Muscle of leg (tissue), 3 donors: ENCODE measurements at regions not wholly inside any gene's neighbourhood (a gene's known extent, or its start where the extent isn't known, plus 50 kb on each side); places are given as distances from the start of the nearest gene placed in this dataset.
"Not testable (repeated sequence)": the region's sequence is repeated elsewhere in the genome, so short reads cannot be mapped to it uniquely, and the experiment has no call there.

Experiments
- DNase-seq: peaks from one replicate; pipeline ENCODE4 v3.0.0; 2013
- H3K27ac ChIP-seq: one replicate; pipeline ENCODE4 v1.5.1; 2013; ENCODE audit warnings: mild to moderate bottlenecking, low read length, control low read depth
- H3K27me3 ChIP-seq: one replicate; pipeline ENCODE4 v1.6.1; 2013; ENCODE audit warnings: low read length; ENCODE audit not compliant: control insufficient read depth, insufficient read depth
- H3K36me3 ChIP-seq: one replicate; pipeline ENCODE4 v1.6.1; 2013; ENCODE audit warnings: low read length; ENCODE audit not compliant: control insufficient read depth, insufficient read depth
- H3K4me1 ChIP-seq: one replicate; pipeline ENCODE4 v1.6.1; 2013; ENCODE audit warnings: low read length; ENCODE audit not compliant: control insufficient read depth, insufficient read depth
- H3K4me3 ChIP-seq: one replicate; pipeline ENCODE4 v1.5.1; 2013; ENCODE audit warnings: low read length, control low read depth
- H3K9me3 ChIP-seq: replicated peaks from 2 replicates; pipeline ENCODE4 v1.6.1; 2013; ENCODE audit warnings: low read depth, low read length; ENCODE audit not compliant: control insufficient read depth
- WGBS: methylation state at CpG from one replicate; pipeline ENCODE4 v1.1.5; 2013; ENCODE audit warnings: missing lambda C conversion rate; ENCODE audit not compliant: insufficient coverage; 5-methylcytosine and 5-hydroxymethylcytosine counted together

GRCh38 chr6:94196891-94197290, 777.5 kb upstream of the EPHA7 start:
- Histone ChIP-seq H3K4me1 (no peaks in the 10 kb centered on the region), H3K36me3 (no peaks in the 10 kb centered on the region), H3K27ac (no peak overlapping the region), H3K9me3 (no peaks in the 10 kb centered on the region), H3K4me3 (no peak overlapping the region), H3K27me3 (no peaks in the 10 kb centered on the region)
- no peak for DNase-seq
- 80% methylated on average over 4 of the region's 5 CpGs for WGBS

- H3K4me3 ChIP-seq: no peak overlapping the region
- H3K27me3 ChIP-seq: no peaks in the 10 kb centered on the region
- no peak for DNase-seq
- no CpG with 5 or more reads among the region's 2 CpGs for WGBS
- H3K9me3 ChIP-seq: peaks cover under 1% of the 10 kb centered on the region
- no peak overlapping the region for H3K27ac ChIP-seq
- no peaks in the 10 kb centered on the region for H3K4me1 ChIP-seq
- no peaks in the 10 kb centered on the region for H3K36me3 ChIP-seq
Measured at GRCh38 chr6:94190030-94190429, 770.7 kb upstream of the EPHA7 start.

GRCh38 chr6:94184666-94185464, 765.5 kb upstream of the EPHA7 start:
- no peaks in the 10 kb centered on the region for H3K4me1 ChIP-seq
- 93% methylated on average over 2 of the region's 2 CpGs for WGBS
- H3K27ac ChIP-seq: no peak overlapping the region
- H3K36me3 ChIP-seq: no peaks in the 10 kb centered on the region
- peaks cover 3% of the 10 kb centered on the region for H3K9me3 ChIP-seq
- H3K4me3 ChIP-seq: no peak overlapping the region
- no peaks in the 10 kb centered on the region for H3K27me3 ChIP-seq
- DNase-seq: no peak

- WGBS: no CpG with 5 or more reads among the region's 2 CpGs
- Histone ChIP-seq H3K36me3 (no peaks in the 10 kb centered on the region), H3K4me3 (no peak overlapping the region), H3K27ac (no peak overlapping the region), H3K4me1 (no peaks in the 10 kb centered on the region), H3K9me3 (peaks cover 2% of the 10 kb centered on the region), H3K27me3 (no peaks in the 10 kb centered on the region)
- no peak for DNase-seq
Measured at GRCh38 chr6:94177429-94177828, 758.1 kb upstream of the EPHA7 start.

GRCh38 chr6:94175465-94175864, 756.1 kb upstream of the EPHA7 start:
- DNase-seq: no peak
- H3K4me1 ChIP-seq: no peaks in the 10 kb centered on the region
- H3K9me3 ChIP-seq: peaks cover 2% of the 10 kb centered on the region
- H3K36me3 ChIP-seq: no peaks in the 10 kb centered on the region
- H3K27ac ChIP-seq: no peak overlapping the region
- no peaks in the 10 kb centered on the region for H3K27me3 ChIP-seq
- no CpG with 5 or more reads among the region's 2 CpGs for WGBS
- no peak overlapping the region for H3K4me3 ChIP-seq

- no CpG with 5 or more reads among the region's 1 CpG for WGBS
- Histone ChIP-seq H3K27me3 (no peaks in the 10 kb centered on the region), H3K4me1 (no peaks in the 10 kb centered on the region), H3K9me3 (peaks cover 2% of the 10 kb centered on the region), H3K36me3 (no peaks in the 10 kb centered on the region), H3K27ac (no peak overlapping the region), H3K4me3 (no peak overlapping the region)
- no peak for DNase-seq
Measured at GRCh38 chr6:94163877-94164276, 744.5 kb upstream of the EPHA7 start.

- DNase-seq: no peak
- H3K36me3 ChIP-seq: no peaks in the 10 kb centered on the region
- no CpG with 5 or more reads among the region's 2 CpGs for WGBS
- no peak overlapping the region for H3K27ac ChIP-seq
- no peaks in the 10 kb centered on the region for H3K9me3 ChIP-seq
- H3K4me1 ChIP-seq: no peaks in the 10 kb centered on the region
- no peak overlapping the region for H3K4me3 ChIP-seq
- H3K27me3 ChIP-seq: no peaks in the 10 kb centered on the region
Measured at GRCh38 chr6:94150886-94151285, 731.5 kb upstream of the EPHA7 start.

GRCh38 chr6:94144807-94145206, 725.4 kb upstream of the EPHA7 start:
- H3K4me3 ChIP-seq: no peak overlapping the region
- DNase-seq: no peak

GRCh38 chr6:94137178-94137577, 717.8 kb upstream of the EPHA7 start:
- not testable (repeated sequence) for DNase-seq, H3K27ac ChIP-seq, H3K9me3 ChIP-seq, H3K4me1 ChIP-seq, H3K36me3 ChIP-seq, H3K27me3 ChIP-seq, H3K4me3 ChIP-seq
- WGBS: 93% methylated on average over 3 of the region's 11 CpGs

More at GRCh38 chr6:94144807-94145206, 725.4 kb upstream of the EPHA7 start:
- H3K4me1 ChIP-seq: no peaks in the 10 kb centered on the region
- H3K9me3 ChIP-seq: no peaks in the 10 kb centered on the region
- H3K27ac ChIP-seq: no peak overlapping the region
- H3K27me3 ChIP-seq: no peaks in the 10 kb centered on the region
- H3K36me3 ChIP-seq: no peaks in the 10 kb centered on the region

GRCh38 chr6:94133106-94133505, 713.7 kb upstream of the EPHA7 start:
- no peaks in the 10 kb centered on the region for H3K4me1 ChIP-seq
- 83% methylated on average over 1 of the region's 2 CpGs for WGBS

GRCh38 chr6:94131271-94131670, 711.9 kb upstream of the EPHA7 start:
- Histone ChIP-seq H3K27me3 (no peaks in the 10 kb centered on the region), H3K27ac (no peak overlapping the region), H3K4me1 (no peaks in the 10 kb centered on the region)

More at GRCh38 chr6:94133106-94133505, 713.7 kb upstream of the EPHA7 start:
- no peaks in the 10 kb centered on the region for H3K27me3 ChIP-seq
- no peaks in the 10 kb centered on the region for H3K36me3 ChIP-seq
- no peak overlapping the region for H3K4me3 ChIP-seq
- DNase-seq: no peak
- no peaks in the 10 kb centered on the region for H3K9me3 ChIP-seq
- no peak overlapping the region for H3K27ac ChIP-seq

More at GRCh38 chr6:94131271-94131670, 711.9 kb upstream of the EPHA7 start:
- no peak for DNase-seq
- H3K4me3 ChIP-seq: no peak overlapping the region
- no peaks in the 10 kb centered on the region for H3K36me3 ChIP-seq
- H3K9me3 ChIP-seq: no peaks in the 10 kb centered on the region
- no CpG with 5 or more reads among the region's 2 CpGs for WGBS
